ENCODE measurements at regions not wholly inside any gene's neighbourhood (a gene's known extent, or its start where the extent isn't known, plus 50 kb on each side); places are given as distances from the start of the nearest gene placed in this dataset.

DNA sequence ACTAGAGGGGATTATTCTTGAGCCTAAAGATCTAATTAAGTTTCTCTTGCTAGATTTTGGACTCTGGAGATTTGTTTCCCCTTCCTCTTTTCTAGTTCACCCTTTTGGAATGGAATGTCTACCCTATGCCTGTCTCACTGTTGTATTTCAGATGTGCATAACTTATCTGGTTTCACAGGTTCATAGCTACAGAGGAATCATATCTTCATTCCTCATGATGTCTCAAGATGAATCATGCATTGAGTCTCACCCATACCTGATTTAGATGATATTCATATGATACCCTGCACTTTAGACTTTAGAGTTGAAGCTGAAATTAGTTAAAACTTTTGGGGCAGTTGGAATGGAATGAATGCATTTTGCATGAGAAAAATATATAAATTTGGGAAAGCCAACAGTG, 246.7 kb downstream of the HS3ST1 start:
- H3K4me3 ChIP-seq (ENCODE audit: low read depth, low read length) = no peak overlapping the region
- TF ChIP-seq, protein P1, sequence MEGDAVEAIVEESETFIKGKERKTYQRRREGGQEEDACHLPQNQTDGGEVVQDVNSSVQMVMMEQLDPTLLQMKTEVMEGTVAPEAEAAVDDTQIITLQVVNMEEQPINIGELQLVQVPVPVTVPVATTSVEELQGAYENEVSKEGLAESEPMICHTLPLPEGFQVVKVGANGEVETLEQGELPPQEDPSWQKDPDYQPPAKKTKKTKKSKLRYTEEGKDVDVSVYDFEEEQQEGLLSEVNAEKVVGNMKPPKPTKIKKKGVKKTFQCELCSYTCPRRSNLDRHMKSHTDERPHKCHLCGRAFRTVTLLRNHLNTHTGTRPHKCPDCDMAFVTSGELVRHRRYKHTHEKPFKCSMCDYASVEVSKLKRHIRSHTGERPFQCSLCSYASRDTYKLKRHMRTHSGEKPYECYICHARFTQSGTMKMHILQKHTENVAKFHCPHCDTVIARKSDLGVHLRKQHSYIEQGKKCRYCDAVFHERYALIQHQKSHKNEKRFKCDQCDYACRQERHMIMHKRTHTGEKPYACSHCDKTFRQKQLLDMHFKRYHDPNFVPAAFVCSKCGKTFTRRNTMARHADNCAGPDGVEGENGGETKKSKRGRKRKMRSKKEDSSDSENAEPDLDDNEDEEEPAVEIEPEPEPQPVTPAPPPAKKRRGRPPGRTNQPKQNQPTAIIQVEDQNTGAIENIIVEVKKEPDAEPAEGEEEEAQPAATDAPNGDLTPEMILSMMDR (IDR thresholded peaks at IDR 0.05; ENCODE audit: insufficient read depth, low read depth, low read length, missing control alignments) = no peak
- no peak for DNase-seq (ENCODE audit: low read depth)

DNA sequence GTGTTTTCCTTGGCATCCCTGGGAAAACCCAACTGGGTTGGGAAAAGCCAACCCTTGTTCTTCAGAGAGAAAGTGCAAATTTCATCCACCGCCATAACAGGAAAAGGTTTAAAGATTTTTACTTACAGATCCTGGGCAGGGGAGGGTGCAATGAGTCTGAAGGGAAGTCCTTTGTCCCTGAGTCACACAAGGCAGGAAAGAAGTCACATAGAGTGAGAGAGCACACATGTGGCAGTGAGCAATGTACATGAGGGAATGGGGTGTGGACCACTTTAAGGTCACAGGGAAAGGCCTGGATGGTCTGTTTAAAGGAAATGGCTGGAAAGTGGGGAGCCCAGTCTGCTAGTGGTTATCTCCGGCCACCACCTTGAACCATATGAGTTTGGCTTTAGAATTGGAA, 248.9 kb downstream of the HS3ST1 start:
- DNase-seq (ENCODE audit: low read depth) = no peak
- H3K4me3 ChIP-seq (ENCODE audit: low read depth, low read length) = no peak overlapping the region
- TF ChIP-seq, protein P1 (IDR thresholded peaks at IDR 0.05; ENCODE audit: insufficient read depth, low read depth, low read length, missing control alignments) = no peak

DNA sequence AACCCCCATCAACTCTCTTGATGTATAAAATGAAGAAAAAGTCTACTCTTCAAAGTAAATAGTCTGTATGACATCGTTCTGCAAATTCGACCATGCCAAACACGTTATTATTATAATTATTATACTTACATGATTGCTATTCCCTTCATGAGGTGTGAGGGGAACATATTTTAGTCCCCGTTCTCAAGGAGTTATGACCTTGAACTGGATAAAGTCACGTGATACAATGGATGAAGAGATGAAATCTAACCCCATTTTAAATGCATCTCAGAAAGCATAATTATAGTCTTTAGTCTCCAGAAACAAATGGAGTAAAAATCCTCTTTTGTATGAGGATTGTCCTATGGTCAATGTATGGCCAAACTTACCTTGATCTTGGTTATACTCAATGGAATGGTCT, 250.3 kb downstream of the HS3ST1 start:
- TF ChIP-seq, protein P1 (IDR thresholded peaks at IDR 0.05; ENCODE audit: insufficient read depth, low read depth, low read length, missing control alignments) = no peak
- H3K4me3 ChIP-seq (ENCODE audit: low read depth, low read length) = no peak overlapping the region
- DNase-seq (ENCODE audit: low read depth) = no peak

DNA sequence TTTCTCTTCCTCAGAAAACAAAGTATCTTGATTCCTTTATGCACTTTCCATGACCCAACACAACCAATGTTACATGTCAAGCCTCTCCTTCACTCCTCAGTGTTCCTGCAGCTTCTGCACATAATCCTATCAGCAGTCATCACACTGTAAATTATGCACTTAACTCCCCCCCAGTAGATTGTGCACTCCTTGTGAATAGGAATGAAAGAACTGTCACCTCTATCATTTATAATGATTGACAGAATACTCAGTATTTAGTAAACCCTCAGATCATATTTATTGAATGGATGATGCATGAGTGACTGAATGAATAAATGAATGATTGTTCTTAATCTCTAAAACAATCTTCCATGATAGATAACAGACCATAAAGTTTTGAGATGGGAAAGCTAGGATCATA, 253.3 kb downstream of the HS3ST1 start:
- no peak for DNase-seq (ENCODE audit: low read depth)
- no peak overlapping the region for H3K4me3 ChIP-seq (ENCODE audit: low read depth, low read length)
- TF ChIP-seq, protein P1 (IDR thresholded peaks at IDR 0.05; ENCODE audit: insufficient read depth, low read depth, low read length, missing control alignments) = no peak

DNA sequence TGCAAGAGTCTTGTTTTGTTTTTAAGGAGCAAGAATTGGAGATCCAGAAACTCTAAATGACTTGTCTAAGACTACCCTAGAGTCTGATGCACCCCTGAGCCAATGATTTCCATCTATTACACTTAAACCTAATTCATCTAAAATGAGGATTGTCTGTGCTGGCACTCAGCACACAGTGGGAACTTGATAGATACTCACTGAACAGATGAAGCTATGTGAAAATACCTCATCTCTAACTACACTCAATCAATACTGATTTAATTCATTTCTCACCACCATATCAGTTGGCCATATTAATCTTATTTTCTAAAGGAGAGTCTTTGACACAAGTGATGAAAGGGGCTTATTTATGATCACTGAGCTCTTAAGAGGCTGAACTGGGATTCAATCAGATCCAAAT, 262.1 kb downstream of the HS3ST1 start:
- H3K4me3 ChIP-seq (ENCODE audit: low read depth, low read length) = no peak overlapping the region
- no peak for DNase-seq (ENCODE audit: low read depth)
- TF ChIP-seq, protein P1 (IDR thresholded peaks at IDR 0.05; ENCODE audit: insufficient read depth, low read depth, low read length, missing control alignments) = no peak

DNA sequence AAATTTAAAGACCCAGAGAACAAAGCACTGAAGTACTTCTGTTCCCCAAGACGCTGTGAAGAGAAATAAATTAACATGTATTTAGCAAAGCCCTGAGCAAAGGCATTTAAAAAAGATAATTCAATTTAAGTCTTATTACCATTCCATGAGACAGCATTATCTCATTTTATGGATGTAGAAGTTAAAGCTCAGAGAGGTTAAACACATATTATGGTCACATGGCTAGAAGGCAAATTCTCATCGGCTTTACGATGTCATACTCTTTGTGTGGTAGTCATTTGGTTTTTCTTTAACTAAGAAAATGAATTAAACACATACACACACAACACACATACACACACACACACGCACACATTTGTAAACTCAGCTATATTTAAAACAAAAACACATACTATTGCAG, 262.7 kb downstream of the HS3ST1 start:
- TF ChIP-seq, protein P1 (IDR thresholded peaks at IDR 0.05; ENCODE audit: insufficient read depth, low read depth, low read length, missing control alignments) = no peak
- no peak for DNase-seq (ENCODE audit: low read depth)
- H3K4me3 ChIP-seq (ENCODE audit: low read depth, low read length) = no peak overlapping the region

DNA sequence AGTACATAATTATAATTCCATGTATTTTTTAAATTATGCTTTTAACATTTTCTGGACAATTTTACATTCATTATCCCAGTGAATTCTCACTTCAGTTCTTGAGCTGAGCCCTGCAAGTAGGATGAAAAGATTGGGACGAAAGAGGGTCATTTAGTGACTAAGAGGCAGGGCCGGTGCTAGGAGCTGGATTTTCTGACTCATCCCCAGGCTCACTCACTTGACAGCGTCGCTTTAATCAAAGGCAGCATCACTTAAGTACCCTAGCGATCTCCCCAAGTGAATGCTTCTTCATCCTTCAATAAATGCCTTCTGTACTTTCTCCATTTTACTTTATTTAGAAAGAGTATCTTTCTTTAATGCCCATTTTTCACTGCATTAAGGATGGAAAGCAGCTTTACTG, 263.6 kb downstream of the HS3ST1 start:
- DNase-seq (ENCODE audit: low read depth) = no peak
- TF ChIP-seq, protein P1 (IDR thresholded peaks at IDR 0.05; ENCODE audit: insufficient read depth, low read depth, low read length, missing control alignments) = no peak
- no peak overlapping the region for H3K4me3 ChIP-seq (ENCODE audit: low read depth, low read length)

All from GM12865 (cell line).